ENCODE measurements at regions not wholly inside any gene's neighbourhood (a gene's known extent, or its start where the extent isn't known, plus 50 kb on each side); places are given as distances from the start of the nearest gene placed in this dataset.

DNA sequence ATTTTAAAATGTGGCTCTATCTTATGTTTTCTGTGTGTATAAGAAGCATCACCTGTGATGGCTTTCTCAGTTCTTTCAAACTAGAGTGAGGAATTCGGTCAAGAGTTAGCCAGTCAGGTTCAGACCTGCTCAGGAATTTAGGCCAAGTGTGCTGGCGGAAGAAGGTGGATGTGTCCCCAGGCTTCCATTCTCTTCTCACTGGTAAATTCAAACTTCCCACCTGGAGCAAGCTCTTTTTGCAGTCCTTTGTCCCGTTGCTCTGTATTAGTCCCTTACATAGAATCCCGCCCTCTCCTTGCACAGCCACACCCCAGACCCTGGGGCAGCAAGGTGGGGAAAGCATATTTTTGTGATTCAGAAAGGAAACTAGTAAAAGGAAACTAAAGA is 124.7 kb upstream of the PWP1 start:
- Histone ChIP-seq H3K4me1 (ENCODE audit: control insufficient read depth in 1 of 2, insufficient read depth in 2 of 2, low read length in 2 of 2) (no peaks in the 10 kb centered on the region), H3K27me3 (ENCODE audit: control insufficient read depth in 1 of 2, insufficient read depth in 2 of 2, low read length in 1 of 2) (peaks cover 0 to 1% of the 10 kb centered on the region in 2 donors), H3K9me3 (ENCODE audit: control insufficient read depth, low read length) (no peaks in the 10 kb centered on the region), H3K36me3 (ENCODE audit: control insufficient read depth in 1 of 2, insufficient read depth in 2 of 2, low read length in 1 of 2) (no peaks in the 10 kb centered on the region), H3K27ac (ENCODE audit: low read depth in 1 of 2, low read length in 2 of 2) (no peak overlapping the region), H3K4me3 (ENCODE audit: low read length in 2 of 2) (no peak overlapping the region)
- DNase-seq (no peak), ATAC-seq (ENCODE audit: low FRiP score) (no peak)
- intact Hi-C loops (cut with DNase I) = no loop called here
- 90 to 95% methylated on average over 4 of the region's 4 CpGs for WGBS, 2 donors

DNA sequence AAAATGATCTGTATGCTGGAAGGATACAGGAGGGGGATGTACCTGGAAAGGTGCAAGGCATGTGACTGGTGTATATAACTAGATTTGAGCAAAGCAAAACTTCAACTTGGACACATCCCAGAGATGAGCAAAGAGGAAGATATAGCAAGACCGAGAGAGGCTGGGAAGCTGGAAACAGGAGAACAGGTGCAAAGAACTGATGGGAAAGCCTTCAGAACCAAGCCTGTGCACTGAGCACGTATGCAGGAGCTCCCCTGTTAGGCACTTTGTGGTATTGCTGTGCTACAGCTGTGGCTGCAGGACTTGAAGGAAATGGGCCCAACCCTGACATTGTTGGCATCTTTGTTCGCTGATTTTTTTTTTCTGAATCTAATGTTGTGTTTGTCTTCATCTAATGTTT is 120.7 kb upstream of the PWP1 start:
- 56 to 63% methylated on average over 3 of the region's 3 CpGs for WGBS, 2 donors
- H3K4me3 ChIP-seq (ENCODE audit: low read length in 2 of 2) = no peak overlapping the region
- intact Hi-C loops (cut with DNase I) = no loop called here
- H3K27ac ChIP-seq (ENCODE audit: low read depth in 1 of 2, low read length in 2 of 2) = no peak overlapping the region
- H3K36me3 ChIP-seq (ENCODE audit: control insufficient read depth in 1 of 2, insufficient read depth in 2 of 2, low read length in 1 of 2) = no peaks in the 10 kb centered on the region
- DNase-seq (no peak), ATAC-seq (ENCODE audit: low FRiP score) (no peak)
- no peaks in the 10 kb centered on the region for H3K9me3 ChIP-seq (ENCODE audit: control insufficient read depth, low read length)
- H3K27me3 ChIP-seq (ENCODE audit: control insufficient read depth in 1 of 2, insufficient read depth in 2 of 2, low read length in 1 of 2) = peaks cover 0 to 1% of the 10 kb centered on the region in 2 donors
- no peaks in the 10 kb centered on the region for H3K4me1 ChIP-seq (ENCODE audit: control insufficient read depth in 1 of 2, insufficient read depth in 2 of 2, low read length in 2 of 2)

DNA sequence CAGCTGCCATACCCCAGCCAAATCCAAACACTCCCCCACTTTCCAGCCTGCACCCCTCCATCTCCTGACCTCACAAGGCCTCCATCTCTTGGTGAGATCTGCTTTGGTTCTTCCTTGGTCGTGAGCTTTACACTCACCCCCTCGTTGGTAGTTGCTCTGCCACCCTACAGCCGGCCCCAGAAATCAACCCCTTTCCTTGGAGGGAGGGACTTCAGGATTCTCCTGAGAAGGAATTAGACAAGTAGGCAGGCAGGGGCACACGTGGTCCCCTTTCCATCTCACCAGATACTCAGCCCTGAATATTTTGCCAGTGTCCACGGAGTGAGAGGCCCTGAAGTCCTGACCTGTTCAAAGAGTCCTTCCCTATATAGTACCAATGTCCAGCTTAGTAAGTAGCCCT is 120.0 kb upstream of the PWP1 start:
- Histone ChIP-seq H3K27me3 (ENCODE audit: control insufficient read depth in 1 of 2, insufficient read depth in 2 of 2, low read length in 1 of 2) (peaks cover 0 to 1% of the 10 kb centered on the region in 2 donors), H3K27ac (ENCODE audit: low read depth in 1 of 2, low read length in 2 of 2) (no peak overlapping the region), H3K4me3 (ENCODE audit: low read length in 2 of 2) (no peak overlapping the region), H3K4me1 (ENCODE audit: control insufficient read depth in 1 of 2, insufficient read depth in 2 of 2, low read length in 2 of 2) (no peaks in the 10 kb centered on the region), H3K9me3 (ENCODE audit: control insufficient read depth, low read length) (no peaks in the 10 kb centered on the region), H3K36me3 (ENCODE audit: control insufficient read depth in 1 of 2, insufficient read depth in 2 of 2, low read length in 1 of 2) (no peaks in the 10 kb centered on the region)
- DNase-seq (no peak), ATAC-seq (ENCODE audit: low FRiP score) (no peak)
- intact Hi-C loops (cut with DNase I) = no loop called here
- 74 to 78% methylated on average over 5 of the region's 5 CpGs for WGBS, 2 donors

DNA sequence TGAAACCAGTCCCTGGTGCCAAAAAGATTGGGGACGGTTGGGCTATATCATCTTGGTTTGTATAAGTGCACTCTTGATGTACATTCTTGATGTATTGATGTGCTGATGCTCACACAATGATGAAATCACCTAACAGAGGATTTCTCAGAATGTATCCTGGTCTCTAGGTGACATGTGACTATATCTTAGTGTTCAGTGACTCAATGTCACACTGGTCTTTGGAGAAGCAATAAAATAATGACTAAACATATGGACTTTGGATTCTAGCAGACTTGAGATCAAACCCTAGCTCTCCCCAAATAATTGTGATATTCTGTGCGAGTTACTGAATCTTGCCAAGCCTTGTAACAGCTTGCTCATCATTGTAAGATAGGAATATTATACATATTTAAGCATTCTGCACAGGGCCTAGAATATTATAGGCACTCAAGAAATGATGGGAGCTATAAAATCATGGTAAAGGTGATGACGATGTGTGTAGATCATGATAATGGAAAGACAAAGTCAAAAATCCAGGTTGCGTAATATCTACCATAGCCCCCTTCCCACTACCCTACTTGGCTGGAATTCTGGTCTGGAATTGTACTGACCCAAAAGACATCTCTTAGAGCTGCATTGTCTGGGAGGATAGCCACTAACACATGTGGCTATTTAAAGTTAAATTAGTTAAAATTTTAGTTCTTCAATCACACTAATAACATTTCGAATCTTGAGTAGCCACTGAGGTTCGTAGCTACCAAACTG is 117.6 kb upstream of the PWP1 start:
- ATAC-seq (ENCODE audit: low FRiP score) = no peak
- no peak overlapping the region for H3K4me3 ChIP-seq (ENCODE audit: low read length in 2 of 2)
- WGBS, 2 donors = 95 to 96% methylated on average over 6 of the region's 6 CpGs
- intact Hi-C loops (cut with DNase I) = no loop called here
- no peaks in the 10 kb centered on the region for H3K4me1 ChIP-seq (ENCODE audit: control insufficient read depth in 1 of 2, insufficient read depth in 2 of 2, low read length in 2 of 2)
- H3K9me3 ChIP-seq (ENCODE audit: control insufficient read depth, low read length) = peaks cover 2% of the 10 kb centered on the region
- DNase-seq = no peak
- H3K27ac ChIP-seq (ENCODE audit: low read depth in 1 of 2, low read length in 2 of 2) = no peak overlapping the region
- H3K27me3 ChIP-seq (ENCODE audit: control insufficient read depth in 1 of 2, insufficient read depth in 2 of 2, low read length in 1 of 2) = no peaks in the 10 kb centered on the region
- H3K36me3 ChIP-seq (ENCODE audit: control insufficient read depth in 1 of 2, insufficient read depth in 2 of 2, low read length in 1 of 2) = no peaks in the 10 kb centered on the region

DNA sequence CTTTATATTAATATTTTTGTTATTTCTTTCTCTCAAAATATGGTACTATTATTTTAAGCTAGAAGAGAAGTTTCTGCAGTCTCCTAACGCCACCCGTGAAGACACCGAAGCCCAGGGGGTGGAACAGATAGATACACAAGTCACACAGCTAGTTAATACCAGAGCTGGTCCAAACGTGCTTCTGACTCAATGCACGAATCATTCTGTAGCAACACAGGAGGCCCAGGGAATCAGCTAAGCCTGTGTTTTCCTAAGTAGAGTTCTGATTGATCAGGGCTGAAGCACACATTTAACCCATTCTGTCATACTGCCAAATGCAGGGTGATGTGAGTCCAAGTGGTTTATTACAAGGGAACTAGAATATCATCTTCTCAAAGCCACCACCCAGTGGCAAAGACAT is 116.9 kb upstream of the PWP1 start:
- Histone ChIP-seq H3K27ac (ENCODE audit: low read depth in 1 of 2, low read length in 2 of 2) (no peak overlapping the region), H3K36me3 (ENCODE audit: control insufficient read depth in 1 of 2, insufficient read depth in 2 of 2, low read length in 1 of 2) (no peaks in the 10 kb centered on the region), H3K9me3 (ENCODE audit: control insufficient read depth, low read length) (peaks cover 3% of the 10 kb centered on the region), H3K4me1 (ENCODE audit: control insufficient read depth in 1 of 2, insufficient read depth in 2 of 2, low read length in 2 of 2) (no peaks in the 10 kb centered on the region), H3K27me3 (ENCODE audit: control insufficient read depth in 1 of 2, insufficient read depth in 2 of 2, low read length in 1 of 2) (no peaks in the 10 kb centered on the region), H3K4me3 (ENCODE audit: low read length in 2 of 2) (no peak overlapping the region)
- intact Hi-C loops (cut with DNase I) = no loop called here
- no peak for DNase-seq
- ATAC-seq (ENCODE audit: low FRiP score) = no peak
- 80 to 82% methylated on average over 5 of the region's 5 CpGs for WGBS, 2 donors

DNA sequence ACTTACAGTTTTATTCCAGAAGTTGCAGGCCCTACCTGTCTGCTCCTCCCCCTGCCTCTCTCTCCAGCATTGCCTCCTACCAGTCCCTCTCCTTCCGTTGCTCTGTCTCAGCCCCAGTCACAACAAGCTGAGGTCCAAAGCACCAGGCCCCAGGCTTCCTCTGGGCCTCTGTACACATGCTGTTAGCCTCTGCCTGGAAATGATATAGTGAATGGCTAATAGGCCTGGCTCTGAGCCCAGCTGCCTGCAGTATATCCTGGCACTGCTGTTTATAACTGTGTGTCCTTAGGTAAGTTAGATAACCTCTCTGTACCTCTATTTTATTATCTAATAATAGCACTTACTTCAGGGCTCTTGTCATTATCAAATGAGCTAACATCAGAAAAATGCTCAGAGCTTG is 114.9 kb upstream of the PWP1 start:
- Histone ChIP-seq H3K4me1 (ENCODE audit: control insufficient read depth in 1 of 2, insufficient read depth in 2 of 2, low read length in 2 of 2) (no peaks in the 10 kb centered on the region), H3K27ac (ENCODE audit: low read depth in 1 of 2, low read length in 2 of 2) (no peak overlapping the region), H3K4me3 (ENCODE audit: low read length in 2 of 2) (no peak overlapping the region), H3K36me3 (ENCODE audit: control insufficient read depth in 1 of 2, insufficient read depth in 2 of 2, low read length in 1 of 2) (no peaks in the 10 kb centered on the region), H3K9me3 (ENCODE audit: control insufficient read depth, low read length) (peaks cover 3% of the 10 kb centered on the region), H3K27me3 (ENCODE audit: control insufficient read depth in 1 of 2, insufficient read depth in 2 of 2, low read length in 1 of 2) (no peaks in the 10 kb centered on the region)
- intact Hi-C loops (cut with DNase I) = no loop called here
- WGBS, 2 donors = 31 to 55% methylated on average over 1 of the region's 1 CpG
- ATAC-seq (ENCODE audit: low FRiP score) (no peak), DNase-seq (no peak)

DNA sequence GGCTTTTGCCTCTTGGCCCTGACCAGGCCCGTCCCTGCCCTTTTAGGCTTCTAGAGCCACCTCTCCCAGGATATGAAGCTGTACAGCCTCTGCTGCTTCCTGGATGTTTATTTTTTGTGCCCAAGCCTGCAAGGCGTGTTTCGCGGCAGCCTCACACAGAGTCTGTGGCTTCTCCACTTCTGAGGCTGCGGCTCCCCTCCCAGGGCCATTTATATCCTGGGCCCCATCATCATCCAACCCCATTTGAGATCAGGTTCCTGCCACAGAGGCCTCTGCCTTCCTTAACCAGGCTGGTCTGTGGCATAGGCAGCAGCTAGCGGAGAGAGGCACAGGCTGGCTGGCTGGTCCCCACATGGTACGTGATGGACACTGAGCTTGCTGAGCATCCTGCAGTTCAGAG is 114.1 kb upstream of the PWP1 start:
- 95 to 97% methylated on average over 7 of the region's 7 CpGs for WGBS, 2 donors
- no peaks in the 10 kb centered on the region for H3K27me3 ChIP-seq (ENCODE audit: control insufficient read depth in 1 of 2, insufficient read depth in 2 of 2, low read length in 1 of 2)
- H3K9me3 ChIP-seq (ENCODE audit: control insufficient read depth, low read length) = peaks cover 3% of the 10 kb centered on the region
- H3K36me3 ChIP-seq (ENCODE audit: control insufficient read depth in 1 of 2, insufficient read depth in 2 of 2, low read length in 1 of 2) = no peaks in the 10 kb centered on the region
- intact Hi-C loops (cut with DNase I) = no loop called here
- H3K27ac ChIP-seq (ENCODE audit: low read depth in 1 of 2, low read length in 2 of 2) = no peak overlapping the region
- DNase-seq = no peak
- no peak overlapping the region for H3K4me3 ChIP-seq (ENCODE audit: low read length in 2 of 2)
- H3K4me1 ChIP-seq (ENCODE audit: control insufficient read depth in 1 of 2, insufficient read depth in 2 of 2, low read length in 2 of 2) = no peaks in the 10 kb centered on the region
- no peak for ATAC-seq (ENCODE audit: low FRiP score)

DNA sequence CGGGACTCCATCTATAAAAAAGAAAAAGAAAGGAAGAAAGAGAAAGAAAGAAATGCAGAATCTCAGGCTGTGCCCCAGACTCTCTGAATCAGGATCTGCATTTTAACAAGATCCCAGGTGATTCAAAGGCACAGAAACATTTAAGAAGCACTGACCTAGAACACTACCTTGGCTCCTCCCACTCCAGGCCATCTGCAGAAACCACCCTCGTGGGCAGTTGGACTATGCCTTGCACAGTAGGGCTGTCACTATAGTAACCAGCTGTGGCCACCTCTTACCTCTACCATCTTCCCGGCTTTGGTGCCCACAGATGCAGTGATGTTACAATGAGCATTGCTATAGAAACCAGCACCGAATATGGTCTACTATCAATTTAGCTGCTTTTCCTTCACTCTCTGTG is 110.9 kb upstream of the PWP1 start:
- DNase-seq (no peak), ATAC-seq (ENCODE audit: low FRiP score) (no peak)
- intact Hi-C loops (cut with DNase I) = no loop called here
- Histone ChIP-seq H3K36me3 (ENCODE audit: control insufficient read depth in 1 of 2, insufficient read depth in 2 of 2, low read length in 1 of 2) (no peaks in the 10 kb centered on the region), H3K27me3 (ENCODE audit: control insufficient read depth in 1 of 2, insufficient read depth in 2 of 2, low read length in 1 of 2) (no peaks in the 10 kb centered on the region), H3K9me3 (ENCODE audit: control insufficient read depth, low read length) (peaks cover 3% of the 10 kb centered on the region), H3K27ac (ENCODE audit: low read depth in 1 of 2, low read length in 2 of 2) (no peak overlapping the region), H3K4me3 (ENCODE audit: low read length in 2 of 2) (no peak overlapping the region), H3K4me1 (ENCODE audit: control insufficient read depth in 1 of 2, insufficient read depth in 2 of 2, low read length in 2 of 2) (no peaks in the 10 kb centered on the region)
- WGBS, 2 donors = 78 to 80% methylated on average over 4 of the region's 4 CpGs

DNA sequence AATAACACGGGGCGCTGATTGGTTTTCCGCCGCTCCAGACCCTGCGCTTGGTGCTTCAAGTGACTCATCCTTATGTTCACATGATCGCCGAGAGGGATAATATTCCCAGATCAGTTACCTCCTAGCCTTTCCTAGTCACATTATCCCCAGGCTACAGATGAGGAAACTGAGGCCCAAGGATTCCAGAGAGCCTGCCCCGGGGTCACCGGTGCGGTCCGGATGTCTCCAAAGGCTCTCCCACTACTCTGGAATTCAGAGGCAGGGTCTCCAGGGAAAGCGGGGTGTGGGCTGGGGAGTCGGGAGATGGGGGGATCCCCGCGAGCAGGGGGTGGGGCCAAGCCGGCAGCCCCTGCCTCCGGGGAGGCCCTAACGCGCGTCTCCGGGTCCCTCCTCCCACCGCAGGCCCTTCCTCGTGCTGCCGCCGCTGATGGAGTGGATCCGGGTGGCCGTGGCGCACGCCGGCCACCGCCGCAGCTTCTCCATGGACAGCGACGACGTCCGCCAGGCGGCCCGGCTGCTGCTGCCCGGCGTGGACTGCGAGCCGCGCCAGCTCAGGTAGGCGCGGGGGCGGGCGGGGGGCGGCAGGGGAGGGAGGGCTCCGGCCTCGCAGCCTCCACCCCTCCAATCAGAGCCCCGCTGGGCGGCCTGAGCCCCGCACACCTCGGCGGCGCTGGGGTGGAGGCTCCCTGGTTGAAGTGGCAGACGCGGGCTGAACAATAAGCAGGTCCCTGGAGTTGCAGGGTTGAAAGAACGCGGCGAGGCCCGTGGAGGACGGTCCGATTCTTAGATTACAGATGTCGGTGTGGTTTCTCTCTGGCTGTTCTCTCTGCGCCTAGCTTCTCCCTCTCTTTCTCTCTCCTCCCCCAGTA is 104.6 kb upstream of the PWP1 start:
- no peak overlapping the region for H3K4me3 ChIP-seq (ENCODE audit: low read length in 2 of 2)

More for the DNA sequence above, 104.6 kb upstream of the PWP1 start:
- no peaks in the 10 kb centered on the region for H3K36me3 ChIP-seq (ENCODE audit: control insufficient read depth in 1 of 2, insufficient read depth in 2 of 2, low read length in 1 of 2)
- no peak for DNase-seq
- H3K4me1 ChIP-seq (ENCODE audit: control insufficient read depth in 1 of 2, insufficient read depth in 2 of 2, low read length in 2 of 2) = no peaks in the 10 kb centered on the region
- H3K9me3 ChIP-seq (ENCODE audit: control insufficient read depth, low read length) = no peaks in the 10 kb centered on the region
- ATAC-seq (ENCODE audit: low FRiP score) = no peak
- no peaks in the 10 kb centered on the region for H3K27me3 ChIP-seq (ENCODE audit: control insufficient read depth in 1 of 2, insufficient read depth in 2 of 2, low read length in 1 of 2)
- no peak overlapping the region for H3K27ac ChIP-seq (ENCODE audit: low read depth in 1 of 2, low read length in 2 of 2)
- intact Hi-C loops (cut with DNase I) = no loop called here
- WGBS, 2 donors = 21 to 24% methylated on average over 48 to 66 of the region's 66 CpGs
